Chondrocyte (in vitro differentiated cells): ENCODE measurements at regions not wholly inside any gene's neighbourhood (a gene's known extent, or its start where the extent isn't known, plus 50 kb on each side); places are given as distances from the start of the nearest gene placed in this dataset.
A peak's percentile ranks its signal among the peaks of the same experiment; 100 is the strongest.

Source experiments
- DNase-seq: peaks from one replicate; pipeline ENCODE4 v3.0.0; 2021; ENCODE audit warnings: mixed read lengths, low spot score
- H3K27ac Mint-ChIP-seq: one replicate; pipeline ENCODE4 v1.8.0; 2021; ENCODE audit warnings: mild to moderate bottlenecking, moderate library complexity, mixed read lengths; ENCODE audit not compliant: unreplicated experiment
- H3K27me3 Mint-ChIP-seq: 2 replicates; pipeline ENCODE4 v1.8.0; 2021; ENCODE audit warnings: low read depth, mixed read lengths
- H3K36me3 Mint-ChIP-seq: 2 replicates; pipeline ENCODE4 v1.8.0; 2021; ENCODE audit warnings: low read depth, mixed read lengths
- H3K4me1 Mint-ChIP-seq: 2 replicates; pipeline ENCODE4 v1.8.0; 2021; ENCODE audit warnings: low read depth, mild to moderate bottlenecking, mixed read lengths
- H3K4me3 Mint-ChIP-seq: one replicate; pipeline ENCODE4 v1.8.0; 2021; ENCODE audit warnings: mild to moderate bottlenecking, moderate library complexity, mixed read lengths; ENCODE audit not compliant: unreplicated experiment
- H3K9me3 Mint-ChIP-seq: 2 replicates; pipeline ENCODE4 v1.8.0; 2021; ENCODE audit warnings: low read depth, mixed read lengths
- CTCF ChIP-seq: fragments of 200-600 bp; sonication (generic); IDR thresholded peaks from 2 replicates; pipeline ENCODE4 v1.5.0; 2021; ENCODE audit warnings: antibody characterized with exemption, mild to moderate bottlenecking, moderate library complexity

- H3K27ac Mint-ChIP-seq: peak overlapping the region; percentile 86
Observed at GRCh38 chr3:194536871-194537637, 50.3 kb upstream of the ATP13A3 start.

More at GRCh38 chr3:194536871-194537637, 50.3 kb upstream of the ATP13A3 start:
- peaks cover 6% of the 10 kb centered on the region for H3K36me3 Mint-ChIP-seq
- no peak overlapping the region for H3K4me3 Mint-ChIP-seq
- H3K27me3 Mint-ChIP-seq: no peaks in the 10 kb centered on the region
- peaks cover 21% of the 10 kb centered on the region for H3K4me1 Mint-ChIP-seq
- no peak for DNase-seq
- TF ChIP-seq CTCF: no peak
- H3K9me3 Mint-ChIP-seq: peaks cover 23% of the 10 kb centered on the region
